Common myeloid progenitor, CD34-positive (primary cell): ENCODE measurements at regions not wholly inside any gene's neighbourhood (a gene's known extent, or its start where the extent isn't known, plus 50 kb on each side); places are given as distances from the start of the nearest gene placed in this dataset.

Experiments
- CTCF ChIA-PET: fragments of 350-600 bp; sonication (Branson Sonifier 250); formaldehyde crosslinking; loops from one replicate; lab custom pipeline; 2021; ENCODE audit warnings: antibody characterized with exemption; lab: Charles Lee
- POLR2A ChIA-PET: fragments of 350-600 bp; sonication (Branson Sonifier 250); formaldehyde crosslinking; loops from one replicate; lab custom pipeline; 2021; ENCODE audit warnings: antibody characterized with exemption; lab: Charles Lee
- DNase-seq, 3 donors: peaks; one replicate each; pipeline versions ENCODE4 v3.0.0 to v3.0.0-alpha.2; 2013
- H3K27ac ChIP-seq, 2 experiments: 1 replicate in 1 of 2; 2 replicates in 1 of 2; pipeline ENCODE4 v1.7.0; 2013; ENCODE audit warnings: inconsistent platforms in 2 of 2, low read length in 2 of 2, mild to moderate bottlenecking in 2 of 2, low read depth in 1 of 2, moderate library complexity in 1 of 2; ENCODE audit not compliant: severe bottlenecking in 2 of 2, insufficient read depth in 1 of 2, poor library complexity in 1 of 2
- H3K27me3 ChIP-seq, 5 experiments: replicated peaks in 2 of 5; 1 replicate in 3 of 5; 2 replicates in 2 of 5; pipeline versions ENCODE4 v1.6.1 to v1.7.0; 2013; ENCODE audit warnings: low read length in 4 of 5, mild to moderate bottlenecking in 2 of 5, moderate library complexity in 2 of 5, inconsistent platforms in 1 of 5; ENCODE audit not compliant: insufficient read depth in 5 of 5, control insufficient read depth in 4 of 5
- H3K36me3 ChIP-seq, 4 experiments: 1 replicate in 2 of 4; 2 replicates in 2 of 4; pipeline versions ENCODE4 v1.6.1 to v1.7.0; 2013; ENCODE audit warnings: low read length in 3 of 4, control low read depth in 1 of 4, mild to moderate bottlenecking in 1 of 4; ENCODE audit not compliant: control insufficient read depth in 4 of 4, insufficient read depth in 4 of 4
- H3K4me1 ChIP-seq, 4 experiments: 1 replicate in 3 of 4; 2 replicates in 1 of 4; pipeline versions ENCODE4 v1.6.1 to v1.7.1; 2013; ENCODE audit warnings: low read length in 3 of 4, mild to moderate bottlenecking in 3 of 4, control low read depth in 1 of 4, inconsistent platforms in 1 of 4, moderate library complexity in 1 of 4; ENCODE audit not compliant: control insufficient read depth in 4 of 4, insufficient read depth in 4 of 4; ENCODE audit errors: control extremely low read depth in 1 of 4
- H3K4me3 ChIP-seq, 7 experiments: 1 replicate in 4 of 7; 2 replicates in 3 of 7; pipeline versions ENCODE4 v1.5.1 to v1.7.0; 2013; ENCODE audit warnings: mild to moderate bottlenecking in 7 of 7, low read length in 6 of 7, moderate library complexity in 6 of 7, inconsistent platforms in 2 of 7, low read depth in 2 of 7, control low read depth in 1 of 7; ENCODE audit not compliant: insufficient read depth in 4 of 7, control insufficient read depth in 1 of 7; ENCODE audit errors: extremely low read depth in 1 of 7
- H3K9me3 ChIP-seq, 5 experiments: 1 replicate in 4 of 5; 2 replicates in 1 of 5; pipeline versions ENCODE4 v1.6.1 to v1.7.1; 2013; ENCODE audit warnings: low read length in 4 of 5, mild to moderate bottlenecking in 2 of 5, inconsistent platforms in 1 of 5, low read depth in 1 of 5, moderate library complexity in 1 of 5; ENCODE audit not compliant: control insufficient read depth in 4 of 5, insufficient read depth in 2 of 5; ENCODE audit errors: control extremely low read depth in 1 of 5
- WGBS: methylation state at CpG from one replicate; pipeline ENCODE4 v1.1.5; 2013; ENCODE audit not compliant: insufficient coverage; 5-methylcytosine and 5-hydroxymethylcytosine counted together

DNA sequence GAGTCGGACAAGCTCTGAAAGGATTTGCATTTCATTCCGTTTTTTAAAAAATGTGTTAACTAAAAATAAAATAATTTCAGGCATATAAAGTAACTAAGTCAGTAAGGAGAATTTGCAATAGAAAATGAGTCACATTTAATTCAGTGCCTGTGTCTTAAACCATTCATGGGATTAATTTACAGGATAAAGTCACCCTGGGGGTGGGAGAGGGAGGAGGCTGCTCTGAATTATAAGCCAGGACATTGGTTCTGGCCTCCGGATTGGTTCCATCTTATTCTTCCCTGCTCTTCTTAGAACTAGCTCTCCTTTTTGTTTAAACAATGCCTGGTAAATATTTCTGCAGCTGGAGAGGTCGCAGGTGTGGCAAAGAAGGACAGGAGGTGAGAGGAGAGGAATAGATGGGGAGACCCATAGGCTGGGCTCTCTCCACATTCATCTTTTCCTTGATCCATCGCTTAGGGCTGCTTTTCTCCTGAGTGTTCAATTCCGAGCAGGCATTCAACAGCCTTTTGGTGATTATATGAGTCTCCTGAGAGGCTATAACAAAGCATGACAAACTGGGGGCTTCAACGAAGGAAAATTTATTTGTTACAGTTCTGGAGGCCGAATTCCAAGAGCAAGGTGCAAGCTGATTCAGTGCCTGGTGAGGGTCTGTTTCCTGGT, 319.2 kb downstream of the PHKB start:
- 84% methylated on average over 5 of the region's 8 CpGs for WGBS
- H3K27ac ChIP-seq: peak overlapping the region in 1 of 2 experiments; percentile 74
- no peak for DNase-seq

DNA sequence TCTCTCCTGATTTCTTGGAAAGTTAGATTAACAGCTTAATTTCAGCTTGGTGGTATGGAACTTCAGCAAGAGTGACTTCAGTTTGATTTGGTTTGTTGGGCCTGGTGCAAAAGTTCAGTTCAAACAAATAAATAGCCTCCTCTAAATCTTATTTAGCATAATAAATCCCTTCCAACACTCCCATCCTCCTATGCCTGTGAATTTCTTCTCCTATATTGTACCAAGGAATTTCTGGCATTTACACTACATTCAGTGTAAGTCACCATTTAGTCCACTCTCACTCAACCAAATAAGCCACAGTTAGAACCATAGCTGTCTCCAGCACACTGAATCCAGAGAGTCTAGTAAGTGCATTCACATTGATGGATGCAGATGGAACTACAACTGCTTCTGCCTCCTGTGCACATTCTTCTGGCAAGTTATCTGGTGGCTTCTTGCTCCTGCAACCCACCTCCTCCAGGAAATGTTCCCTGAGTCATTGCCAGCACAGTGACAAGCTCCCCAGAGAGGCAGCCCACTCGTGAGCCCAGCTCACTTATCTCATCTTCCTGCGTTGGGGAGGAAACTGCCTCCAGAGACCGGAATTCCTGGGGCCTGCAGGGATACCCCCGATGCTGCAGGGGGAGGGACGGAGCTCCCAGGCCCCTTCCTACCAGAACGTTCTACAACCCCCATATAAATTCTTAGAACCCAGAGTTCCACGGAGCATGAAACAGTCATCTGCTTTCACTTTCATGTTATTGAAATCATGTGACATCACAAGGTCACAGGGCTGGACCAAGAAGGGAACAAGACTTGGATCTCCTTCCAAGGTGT, 318.3 kb downstream of the PHKB start:
- peak; percentile 28 to 72 (median 65) for DNase-seq
- Histone ChIP-seq H3K36me3 (no peaks in the 10 kb centered on the region), H3K9me3 (peaks cover 0 to 1% (median 0%) of the 10 kb centered on the region in 5 experiments), H3K4me3 (peak overlapping the region; percentile 9 to 81 (median 51)), H3K27me3 (no peaks in the 10 kb centered on the region), H3K27ac (peak overlapping the region in 1 of 2 experiments; percentile 74), H3K4me1 (peaks cover 0 to 7% (median 2%) of the 10 kb centered on the region in 4 experiments)
- ChIA-PET CTCF (no interaction called here), POLR2A (no interaction called here)
- 0% methylated on average over 4 of the region's 7 CpGs for WGBS

More for the DNA sequence above, 319.2 kb downstream of the PHKB start:
- Histone ChIP-seq H3K36me3 (no peaks in the 10 kb centered on the region), H3K4me1 (peaks cover 0 to 7% (median 2%) of the 10 kb centered on the region in 4 experiments), H3K4me3 (peak overlapping the region in 3 of 7 experiments; percentile 51 to 81 (median 68)), H3K27me3 (no peaks in the 10 kb centered on the region), H3K9me3 (peaks cover 0 to 1% (median 0%) of the 10 kb centered on the region in 5 experiments)
- POLR2A ChIA-PET: no interaction called here
- CTCF ChIA-PET: no interaction called here

DNA sequence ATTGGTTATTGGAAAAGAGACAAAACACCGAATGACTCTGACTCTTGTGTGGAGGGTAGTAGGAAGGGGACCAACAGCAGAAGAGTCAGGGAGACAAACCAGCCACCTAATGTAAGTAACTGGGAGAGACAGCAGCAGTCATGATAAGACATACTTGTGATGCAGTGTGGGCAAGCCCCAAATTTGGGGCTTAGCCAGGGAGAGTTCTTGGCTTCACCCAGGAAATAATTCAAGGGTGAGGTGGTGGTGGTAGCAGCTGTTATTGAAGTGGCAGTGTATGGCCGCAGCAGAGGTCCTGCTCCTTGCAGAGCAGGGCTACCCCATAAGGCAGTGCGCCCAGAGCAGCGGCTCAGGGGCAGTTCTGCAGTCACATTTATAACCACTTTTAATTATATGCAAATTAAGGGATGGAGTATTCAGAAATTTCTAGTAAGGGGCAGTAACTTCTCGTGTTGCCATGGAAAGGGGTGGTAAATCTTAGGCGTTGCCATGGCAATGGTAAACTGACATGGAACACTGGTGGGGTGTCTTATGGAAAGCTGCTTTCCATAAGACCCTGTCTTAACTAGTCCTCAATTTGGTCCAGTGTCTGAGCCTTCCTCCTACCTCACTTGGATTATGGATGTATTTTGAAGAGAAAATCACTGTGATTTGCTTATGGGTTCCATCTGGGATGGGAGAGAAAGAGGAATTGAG, 317.1 kb downstream of the PHKB start:
- POLR2A ChIA-PET: no interaction called here
- Histone ChIP-seq H3K4me3 (no peak overlapping the region), H3K36me3 (no peaks in the 10 kb centered on the region), H3K27ac (no peak overlapping the region), H3K4me1 (peaks cover 0 to 7% (median 2%) of the 10 kb centered on the region in 4 experiments), H3K9me3 (peaks cover 0 to 1% (median 0%) of the 10 kb centered on the region in 5 experiments), H3K27me3 (no peaks in the 10 kb centered on the region)
- no peak for DNase-seq
- CTCF ChIA-PET: no interaction called here
- WGBS: 90% methylated on average over 3 of the region's 6 CpGs

DNA sequence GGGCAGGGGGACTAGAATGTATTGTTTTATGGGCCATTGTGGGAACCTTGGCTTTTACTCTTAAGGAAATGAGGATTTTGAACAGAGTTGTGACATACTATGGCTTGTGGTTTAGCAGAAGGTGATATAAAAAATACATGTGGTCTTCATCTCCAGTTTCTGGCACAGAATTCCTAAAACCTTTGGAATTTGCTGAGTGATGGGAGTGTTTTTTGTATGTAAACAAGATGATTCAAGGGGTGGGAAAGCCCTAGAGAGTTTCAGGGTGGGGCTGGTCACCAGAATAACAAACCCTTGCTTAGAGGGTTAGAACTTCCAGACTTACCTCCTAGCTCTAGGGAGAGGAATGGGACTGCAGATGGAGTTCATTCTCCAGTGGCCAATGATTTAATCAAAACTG, 316.1 kb downstream of the PHKB start:
- H3K4me3 ChIP-seq: no peak overlapping the region
- DNase-seq: no peak
- ChIA-PET CTCF (no interaction called here), POLR2A (no interaction called here)
- H3K27ac ChIP-seq: no peak overlapping the region
- H3K27me3 ChIP-seq: no peaks in the 10 kb centered on the region
- H3K9me3 ChIP-seq: peaks cover 0 to 1% (median 0%) of the 10 kb centered on the region in 5 experiments
- no peaks in the 10 kb centered on the region for H3K36me3 ChIP-seq
- peaks cover 0 to 7% (median 2%) of the 10 kb centered on the region in 4 experiments for H3K4me1 ChIP-seq

- H3K4me3 ChIP-seq: no peak overlapping the region
- H3K27ac ChIP-seq: no peak overlapping the region
- H3K36me3 ChIP-seq: no peaks in the 10 kb centered on the region
- peaks cover 0 to 4% (median 2%) of the 10 kb centered on the region in 4 experiments for H3K4me1 ChIP-seq
- CTCF ChIA-PET: no interaction called here
- DNase-seq: no peak
- POLR2A ChIA-PET: no interaction called here
- peaks cover 0 to 1% (median 0%) of the 10 kb centered on the region in 5 experiments for H3K9me3 ChIP-seq
- H3K27me3 ChIP-seq: no peaks in the 10 kb centered on the region
- WGBS: 100% methylated on average over 1 of the region's 1 CpG
These were observed 313.5 kb downstream of the PHKB start for GRCh38 chr16:47774661-47775060.

- POLR2A ChIA-PET: no interaction called here
These were observed 292.5 kb downstream of the PHKB start for GRCh38 chr16:47753659-47754058.

More at GRCh38 chr16:47753659-47754058, 292.5 kb downstream of the PHKB start:
- Histone ChIP-seq H3K27ac (no peak overlapping the region), H3K4me1 (no peaks in the 10 kb centered on the region), H3K4me3 (no peak overlapping the region), H3K9me3 (no peaks in the 10 kb centered on the region), H3K27me3 (no peaks in the 10 kb centered on the region), H3K36me3 (no peaks in the 10 kb centered on the region)
- no peak for DNase-seq
- CTCF ChIA-PET: no interaction called here
- WGBS: no CpG with 5 or more reads among the region's 1 CpG
